Activated CD8-positive, alpha-beta memory T cell treated with anti-CD3 and anti-CD28 coated beads for 36 hours (primary cell): ENCODE measurements at regions not wholly inside any gene's neighbourhood (a gene's known extent, or its start where the extent isn't known, plus 50 kb on each side); places are given as distances from the start of the nearest gene placed in this dataset.

Source experiments
- CTCF ChIA-PET: fragments of 350-600 bp; sonication (Branson Sonifier 250); formaldehyde crosslinking; loops from one replicate; lab custom pipeline; 2021; ENCODE audit warnings: antibody characterized with exemption; lab: Charles Lee
- POLR2A ChIA-PET: fragments of 350-600 bp; sonication (Branson Sonifier 250); formaldehyde crosslinking; loops from one replicate; lab custom pipeline; 2021; ENCODE audit warnings: antibody characterized with exemption; lab: Charles Lee

GRCh38 chr3:61438253-61439121, 122.9 kb upstream of the PTPRG start:
- POLR2A ChIA-PET, result no interaction called here
- CTCF ChIA-PET, result no interaction called here

- ChIA-PET CTCF (interaction anchor here (0.6 kb wide), 1 partner anchor 16 kb away, joined by 3 read pairs; no protein-coding TSS in a partner anchor), POLR2A (no interaction called here)
These were observed 122.3 kb upstream of the PTPRG start for GRCh38 chr3:61439122-61439458.

- POLR2A ChIA-PET, result no interaction called here
These were observed 118.7 kb upstream of the PTPRG start for GRCh38 chr3:61442696-61443095.

GRCh38 chr3:61443886-61444285, 117.5 kb upstream of the PTPRG start:
- ChIA-PET POLR2A (no interaction called here), CTCF (no interaction called here)

More at GRCh38 chr3:61442696-61443095, 118.7 kb upstream of the PTPRG start:
- CTCF ChIA-PET, result no interaction called here

- ChIA-PET CTCF (no interaction called here), POLR2A (no interaction called here)
These were observed 116.6 kb upstream of the PTPRG start for GRCh38 chr3:61444782-61445181.

GRCh38 chr3:61445924-61446323, 115.4 kb upstream of the PTPRG start:
- CTCF ChIA-PET, result no interaction called here
- POLR2A ChIA-PET, result no interaction called here

- POLR2A ChIA-PET, result no interaction called here
- CTCF ChIA-PET, result no interaction called here
These were observed 115.0 kb upstream of the PTPRG start for GRCh38 chr3:61446341-61446740.

- CTCF ChIA-PET, result no interaction called here
- POLR2A ChIA-PET, result no interaction called here
These were observed 113.0 kb upstream of the PTPRG start for GRCh38 chr3:61448378-61448777.

GRCh38 chr3:61449327-61450040, 111.9 kb upstream of the PTPRG start:
- POLR2A ChIA-PET, result no interaction called here

GRCh38 chr3:61450866-61451265, 110.5 kb upstream of the PTPRG start:
- ChIA-PET POLR2A (no interaction called here), CTCF (no interaction called here)

More at GRCh38 chr3:61449327-61450040, 111.9 kb upstream of the PTPRG start:
- CTCF ChIA-PET, result no interaction called here

- POLR2A ChIA-PET, result no interaction called here
- CTCF ChIA-PET, result no interaction called here
These were observed 109.5 kb upstream of the PTPRG start for GRCh38 chr3:61451841-61452240.

- POLR2A ChIA-PET, result no interaction called here
- CTCF ChIA-PET, result no interaction called here
These were observed 108.8 kb upstream of the PTPRG start for GRCh38 chr3:61452535-61453090.

GRCh38 chr3:61454006-61454585, 107.3 kb upstream of the PTPRG start:
- ChIA-PET CTCF (no interaction called here), POLR2A (no interaction called here)

- CTCF ChIA-PET, result no interaction called here
- POLR2A ChIA-PET, result no interaction called here
These were observed 106.6 kb upstream of the PTPRG start for GRCh38 chr3:61454801-61455200.

- ChIA-PET CTCF (no interaction called here), POLR2A (no interaction called here)
These were observed 100.7 kb upstream of the PTPRG start for GRCh38 chr3:61460636-61461035.

- ChIA-PET POLR2A (no interaction called here), CTCF (no interaction called here)
These were observed 98.2 kb upstream of the PTPRG start for GRCh38 chr3:61463191-61463590.

GRCh38 chr3:61464518-61465140, 96.7 kb upstream of the PTPRG start:
- CTCF ChIA-PET, result no interaction called here

GRCh38 chr3:61466357-61466756, 95.0 kb upstream of the PTPRG start:
- CTCF ChIA-PET, result no interaction called here
- POLR2A ChIA-PET, result no interaction called here

More at GRCh38 chr3:61464518-61465140, 96.7 kb upstream of the PTPRG start:
- POLR2A ChIA-PET, result no interaction called here

GRCh38 chr3:61483997-61484396, 77.4 kb upstream of the PTPRG start:
- CTCF ChIA-PET, result no interaction called here
- POLR2A ChIA-PET, result no interaction called here

- ChIA-PET POLR2A (no interaction called here), CTCF (no interaction called here)
These were observed 68.0 kb upstream of the PTPRG start for GRCh38 chr3:61493339-61493738.
